ENCODE measurements at regions not wholly inside any gene's neighbourhood (a gene's known extent, or its start where the extent isn't known, plus 50 kb on each side); places are given as distances from the start of the nearest gene placed in this dataset.
A peak's percentile ranks its signal among the peaks of the same experiment; 100 is the strongest.

- no peak for DNase-seq (ENCODE audit: low spot score)
Measured at GRCh38 chr2:175463589-175464310, 282.2 kb upstream of the ATP5MC3 start.

GRCh38 chr2:175463169-175463568 lies 281.7 kb upstream of the ATP5MC3 start:
- DNase-seq (ENCODE audit: low spot score), result no peak

- DNase-seq (ENCODE audit: low spot score), result no peak
Measured at GRCh38 chr2:175462246-175462645, 280.7 kb upstream of the ATP5MC3 start.

GRCh38 chr2:175461839-175462238 lies 280.3 kb upstream of the ATP5MC3 start:
- DNase-seq (ENCODE audit: low spot score), result no peak

GRCh38 chr2:175457895-175458448 lies 276.5 kb upstream of the ATP5MC3 start:
- no peak for DNase-seq (ENCODE audit: low spot score)

- peak; percentile 36 for DNase-seq (ENCODE audit: low spot score)
Measured at GRCh38 chr2:175454953-175455389, 273.5 kb upstream of the ATP5MC3 start.

GRCh38 chr2:175450029-175450760 lies 268.7 kb upstream of the ATP5MC3 start:
- DNase-seq (ENCODE audit: low spot score), result no peak

- DNase-seq (ENCODE audit: low spot score), result no peak
Measured at GRCh38 chr2:175449616-175450015, 268.1 kb upstream of the ATP5MC3 start.

GRCh38 chr2:175446201-175446600 lies 264.7 kb upstream of the ATP5MC3 start:
- DNase-seq (ENCODE audit: low spot score), result no peak

GRCh38 chr2:175445281-175445680 lies 263.8 kb upstream of the ATP5MC3 start:
- DNase-seq (ENCODE audit: low spot score), result no peak

- DNase-seq (ENCODE audit: low spot score), result no peak
Measured at GRCh38 chr2:175442441-175442840, 260.9 kb upstream of the ATP5MC3 start.

- no peak for DNase-seq (ENCODE audit: low spot score)
Measured at GRCh38 chr2:175441181-175441761, 259.8 kb upstream of the ATP5MC3 start.

GRCh38 chr2:175439416-175439815 lies 257.9 kb upstream of the ATP5MC3 start:
- DNase-seq (ENCODE audit: low spot score), result no peak

- DNase-seq (ENCODE audit: low spot score), result no peak
Measured at GRCh38 chr2:175437167-175437566, 255.7 kb upstream of the ATP5MC3 start.

- no peak for DNase-seq (ENCODE audit: low spot score)
Measured at GRCh38 chr2:175436076-175436475, 254.6 kb upstream of the ATP5MC3 start.

- DNase-seq (ENCODE audit: low spot score), result no peak
Measured at GRCh38 chr2:175435012-175435411, 253.5 kb upstream of the ATP5MC3 start.

- no peak for DNase-seq (ENCODE audit: low spot score)
Measured at GRCh38 chr2:175432793-175433192, 251.3 kb upstream of the ATP5MC3 start.

GRCh38 chr2:175432021-175432420 lies 250.5 kb upstream of the ATP5MC3 start:
- DNase-seq (ENCODE audit: low spot score), result no peak

GRCh38 chr2:175431101-175431946 lies 249.8 kb upstream of the ATP5MC3 start:
- no peak for DNase-seq (ENCODE audit: low spot score)

GRCh38 chr2:175430236-175430635 lies 248.7 kb upstream of the ATP5MC3 start:
- no peak for DNase-seq (ENCODE audit: low spot score)

GRCh38 chr2:175418224-175418835 lies 236.8 kb upstream of the ATP5MC3 start:
- no peak for DNase-seq (ENCODE audit: low spot score)

Data from iPS-NIHi11 (cell line).